H9 (cell line): ENCODE measurements at regions not wholly inside any gene's neighbourhood (a gene's known extent, or its start where the extent isn't known, plus 50 kb on each side); places are given as distances from the start of the nearest gene placed in this dataset.

ENCODE experiments used
- DNase-seq: peaks from one replicate; pipeline ENCODE4 v3.0.0-alpha.2; 2017
- H2AFZ ChIP-seq: one replicate; pipeline ENCODE4 v1.6.1; 2013; ENCODE audit warnings: mild to moderate bottlenecking, low read length, control low read depth, moderate library complexity
- H2AK5ac ChIP-seq: 2 replicates; pipeline ENCODE4 v1.6.1; 2013; ENCODE audit warnings: low read length, control low read depth, mixed read lengths; ENCODE audit not compliant: insufficient read length
- H2BK120ac ChIP-seq: one replicate; pipeline ENCODE4 v1.6.1; 2013; ENCODE audit warnings: low read depth, mild to moderate bottlenecking, low read length, control low read depth, inconsistent platforms; ENCODE audit not compliant: poor library complexity, severe bottlenecking
- H2BK12ac ChIP-seq: 2 replicates; pipeline ENCODE4 v1.6.1; 2013; ENCODE audit warnings: low read length, control low read depth, mixed read lengths, low read depth; ENCODE audit not compliant: insufficient read length
- H2BK15ac ChIP-seq: 2 replicates; pipeline ENCODE4 v1.6.1; 2013; ENCODE audit warnings: low read depth, low read length, control low read depth
- H2BK20ac ChIP-seq: one replicate; pipeline ENCODE4 v1.6.1; 2013; ENCODE audit warnings: low read depth, mild to moderate bottlenecking, low read length, control low read depth, inconsistent platforms; ENCODE audit not compliant: poor library complexity, severe bottlenecking
- H2BK5ac ChIP-seq: 2 replicates; pipeline ENCODE4 v1.6.1; 2013; ENCODE audit warnings: low read length, control low read depth, mixed read lengths; ENCODE audit not compliant: insufficient read length
- H3K14ac ChIP-seq: 2 replicates; pipeline ENCODE4 v1.6.1; 2013; ENCODE audit warnings: low read length, control low read depth; ENCODE audit not compliant: insufficient read depth
- H3K18ac ChIP-seq: 2 replicates; pipeline ENCODE4 v1.6.1; 2013; ENCODE audit warnings: low read depth, mild to moderate bottlenecking, mixed read lengths, low read length, control low read depth; ENCODE audit not compliant: insufficient read length
- H3K23ac ChIP-seq: 2 replicates; pipeline ENCODE4 v1.6.1; 2013; ENCODE audit warnings: low read length, control low read depth, mixed read lengths, low read depth; ENCODE audit not compliant: insufficient read length
- H3K23me2 ChIP-seq: 2 replicates; pipeline ENCODE4 v1.6.1; 2013; ENCODE audit warnings: low read depth, mild to moderate bottlenecking, mixed read lengths, low read length, control low read depth; ENCODE audit not compliant: insufficient read length, poor library complexity, severe bottlenecking
- H3K27ac ChIP-seq: 2 replicates; pipeline ENCODE4 v1.5.1; 2013; ENCODE audit warnings: low read length, control low read depth, mixed read lengths, low read depth; ENCODE audit not compliant: insufficient read length
- H3K27me3 ChIP-seq: 2 replicates; pipeline ENCODE4 v1.6.1; 2013; ENCODE audit warnings: low read length, control low read depth, inconsistent platforms; ENCODE audit not compliant: insufficient read depth
- H3K4ac ChIP-seq: 2 replicates; pipeline ENCODE4 v1.6.1; 2013; ENCODE audit warnings: low read depth, mild to moderate bottlenecking, control low read depth, inconsistent platforms, low read length, moderate library complexity
- H3K4me1 ChIP-seq: 2 replicates; pipeline ENCODE4 v1.6.1; 2013; ENCODE audit warnings: low read length, control low read depth, inconsistent platforms; ENCODE audit not compliant: insufficient read depth
- H3K4me2 ChIP-seq: 2 replicates; pipeline ENCODE4 v1.6.1; 2013; ENCODE audit warnings: low read length, control low read depth, mixed read lengths; ENCODE audit not compliant: insufficient read length, insufficient read depth
- H3K56ac ChIP-seq: 2 replicates; pipeline ENCODE4 v1.6.1; 2013; ENCODE audit warnings: low read depth, mild to moderate bottlenecking, mixed read lengths, low read length, control low read depth; ENCODE audit not compliant: insufficient read length
- H3K79me1 ChIP-seq: 2 replicates; pipeline ENCODE4 v1.6.1; 2013; ENCODE audit warnings: low read depth, mild to moderate bottlenecking, moderate library complexity, low read length, control low read depth, inconsistent platforms; ENCODE audit not compliant: insufficient read depth, poor library complexity, severe bottlenecking
- H3K79me2 ChIP-seq: 2 replicates; pipeline ENCODE4 v1.6.1; 2013; ENCODE audit warnings: low read length, control low read depth, inconsistent platforms; ENCODE audit not compliant: insufficient read depth
- H3K9ac ChIP-seq: 2 replicates; pipeline ENCODE4 v1.6.1; 2013; ENCODE audit warnings: low read length, control low read depth, mixed read lengths; ENCODE audit not compliant: insufficient read length; ENCODE audit errors: extremely low read depth
- H3K9me3 ChIP-seq: one replicate; pipeline ENCODE4 v1.6.1; 2013; ENCODE audit warnings: low read depth, low read length, inconsistent platforms; ENCODE audit not compliant: control insufficient read depth
- H3T11ph ChIP-seq: one replicate; pipeline ENCODE4 v1.6.1; 2013; ENCODE audit warnings: mild to moderate bottlenecking, low read length, control low read depth, inconsistent platforms
- H4K20me1 ChIP-seq: one replicate; pipeline ENCODE4 v1.6.1; 2013; ENCODE audit not compliant: control insufficient read depth, insufficient read length, insufficient read depth
- H4K5ac ChIP-seq: 2 replicates; pipeline ENCODE4 v1.6.1; 2013; ENCODE audit warnings: low read depth, mild to moderate bottlenecking, mixed read lengths, low read length, control low read depth; ENCODE audit not compliant: insufficient read length
- H4K8ac ChIP-seq: replicated peaks from 2 replicates; pipeline ENCODE4 v1.6.1; 2013; ENCODE audit warnings: low read length, control low read depth, mixed read lengths, low read depth; ENCODE audit not compliant: insufficient read length
- H4K91ac ChIP-seq: 2 replicates; pipeline ENCODE4 v1.6.1; 2013; ENCODE audit warnings: low read depth, mild to moderate bottlenecking, moderate library complexity, mixed read lengths, low read length, control low read depth; ENCODE audit not compliant: insufficient read length
- H3K27ac Mint-ChIP-seq, 3 experiments: 2 replicates in 2 of 3; 3 replicates in 1 of 3; pipeline ENCODE4 v1.8.0; 2020 to 2021; ENCODE audit warnings: mixed read lengths in 3 of 3, mild to moderate bottlenecking in 1 of 3, moderate library complexity in 1 of 3
- H3K27me3 Mint-ChIP-seq: 2 replicates; pipeline ENCODE4 v1.8.0; 2021; ENCODE audit warnings: low read depth, mild to moderate bottlenecking, moderate library complexity, mixed read lengths
- H3K36me3 Mint-ChIP-seq, 3 experiments: 2 replicates in 2 of 3; 3 replicates in 1 of 3; pipeline ENCODE4 v1.8.0; 2020 to 2021; ENCODE audit warnings: low read depth in 3 of 3, mixed read lengths in 3 of 3; ENCODE audit not compliant: insufficient read depth in 1 of 3
- H3K4me1 Mint-ChIP-seq, 2 experiments: 2 replicates each; pipeline ENCODE4 v1.8.0; 2020; ENCODE audit warnings: mixed read lengths in 2 of 2
- H3K4me3 Mint-ChIP-seq, 2 experiments: 2 replicates in 1 of 2; 3 replicates in 1 of 2; pipeline ENCODE4 v1.8.0; 2020 to 2021; ENCODE audit warnings: mild to moderate bottlenecking in 2 of 2, mixed read lengths in 2 of 2, moderate library complexity in 1 of 2
- H3K9me3 Mint-ChIP-seq, 2 experiments: 2 replicates in 1 of 2; 3 replicates in 1 of 2; pipeline ENCODE4 v1.8.0; 2020; ENCODE audit warnings: mild to moderate bottlenecking in 2 of 2, mixed read lengths in 2 of 2, moderate library complexity in 1 of 2
- CTCF ChIP-seq: fragments of 200-600 bp; sonication (generic); conservative IDR thresholded peaks from 3 replicates; pipeline ENCODE4 v1.8.0; 2021; ENCODE audit warnings: antibody characterized with exemption, mild to moderate bottlenecking
- WGBS: extraction: QIAGEN DNeasy Blood & Tissue Kit; methylation state at CpG from one replicate; pipeline ENCODE4 v1.1.7; 2013; ENCODE audit warnings: missing lambda C conversion rate, low lambda C conversion rate, mixed read lengths; ENCODE audit not compliant: insufficient read length; ENCODE audit errors: extremely low coverage; 5-methylcytosine and 5-hydroxymethylcytosine counted together

DNA sequence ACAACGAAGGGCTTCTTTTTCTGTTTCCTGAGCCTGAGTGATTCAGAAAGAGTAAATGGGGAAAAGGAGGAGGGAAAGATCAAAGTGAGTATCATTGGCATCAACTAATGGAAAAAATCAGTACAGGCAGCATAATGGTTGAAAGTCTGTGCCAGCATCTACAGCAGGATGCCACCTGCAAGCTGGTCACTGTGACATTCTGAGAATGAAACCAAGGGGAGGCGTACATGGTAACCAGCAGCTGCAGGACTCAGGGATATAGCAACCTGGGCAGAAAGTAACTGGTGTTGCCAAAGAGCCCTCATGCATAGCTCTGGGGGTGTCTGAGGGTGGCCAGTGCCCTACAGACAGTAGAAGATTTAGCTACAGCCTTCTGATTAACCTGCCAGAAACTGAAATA, 305.9 kb downstream of the BRINP2 start:
- no peaks in the 10 kb centered on the region for H3K27me3 ChIP-seq
- no peak overlapping the region for H3K9ac ChIP-seq
- H3K18ac ChIP-seq, result no peak overlapping the region
- no CpG with 5 or more reads among the region's 2 CpGs for WGBS
- no peaks in the 10 kb centered on the region for H3K79me1 ChIP-seq
- no peak overlapping the region for H3K4me2 ChIP-seq
- H3K9me3 ChIP-seq, result no peaks in the 10 kb centered on the region
- H3K23me2 ChIP-seq, result no peaks in the 10 kb centered on the region
- no peak overlapping the region for H2BK20ac ChIP-seq
- no peaks in the 10 kb centered on the region for H4K20me1 ChIP-seq
- H3T11ph ChIP-seq, result no peak overlapping the region
- Mint-ChIP-seq H3K4me1 (peaks cover 9 to 12% of the 10 kb centered on the region in 2 experiments), H3K9me3 (no peaks in the 10 kb centered on the region), H3K36me3 (no peaks in the 10 kb centered on the region), H3K4me3 (no peak overlapping the region), H3K27me3 (no peaks in the 10 kb centered on the region; the same call in 1 of the 2 replicates), H3K27ac (no peak overlapping the region)
- H4K8ac ChIP-seq, result no peak overlapping the region
- no peak for TF ChIP-seq CTCF
- H2AK5ac ChIP-seq, result no peak overlapping the region
- no peak overlapping the region for H3K14ac ChIP-seq
- H4K91ac ChIP-seq, result no peak overlapping the region
- H3K4ac ChIP-seq, result no peak overlapping the region
- no peak for DNase-seq
- no peak overlapping the region for H4K5ac ChIP-seq
- no peak overlapping the region for H2BK12ac ChIP-seq
- H3K79me2 ChIP-seq, result no peaks in the 10 kb centered on the region
- no peaks in the 10 kb centered on the region for H3K4me1 ChIP-seq
- no peak overlapping the region for H2BK15ac ChIP-seq
- H3K27ac ChIP-seq, result no peak overlapping the region
- no peak overlapping the region for H3K56ac ChIP-seq
- no peak overlapping the region for H2BK120ac ChIP-seq
- no peak overlapping the region for H3K23ac ChIP-seq
- no peak overlapping the region for H2BK5ac ChIP-seq
- no peak overlapping the region for H2AFZ ChIP-seq
